ENCODE measurements at regions not wholly inside any gene's neighbourhood (a gene's known extent, or its start where the extent isn't known, plus 50 kb on each side); places are given as distances from the start of the nearest gene placed in this dataset.

DNA sequence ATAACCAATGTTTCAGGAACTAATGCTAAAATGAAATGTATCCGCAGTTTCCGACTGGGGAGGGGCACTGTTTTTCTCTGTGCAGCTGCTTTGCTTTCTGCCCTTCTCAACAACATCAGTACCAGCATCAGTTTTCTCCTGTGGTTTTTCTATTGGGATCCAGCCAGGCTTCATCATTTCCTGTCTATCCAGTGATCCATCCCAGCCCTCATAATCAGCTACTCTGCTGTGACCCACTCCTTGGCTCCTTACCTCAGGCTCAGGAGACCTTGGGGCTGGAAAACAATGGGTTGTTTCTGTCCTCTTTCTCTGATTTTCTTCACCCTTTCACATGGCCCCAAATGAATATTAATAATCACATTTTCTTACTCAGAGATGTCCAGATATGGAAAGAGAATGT is 222.2 kb upstream of the DKK2 start:
- TF ChIP-seq, protein P1, sequence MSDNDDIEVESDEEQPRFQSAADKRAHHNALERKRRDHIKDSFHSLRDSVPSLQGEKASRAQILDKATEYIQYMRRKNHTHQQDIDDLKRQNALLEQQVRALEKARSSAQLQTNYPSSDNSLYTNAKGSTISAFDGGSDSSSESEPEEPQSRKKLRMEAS (IDR thresholded peaks at IDR 0.05) = no peak
- TF ChIP-seq, protein P2, sequence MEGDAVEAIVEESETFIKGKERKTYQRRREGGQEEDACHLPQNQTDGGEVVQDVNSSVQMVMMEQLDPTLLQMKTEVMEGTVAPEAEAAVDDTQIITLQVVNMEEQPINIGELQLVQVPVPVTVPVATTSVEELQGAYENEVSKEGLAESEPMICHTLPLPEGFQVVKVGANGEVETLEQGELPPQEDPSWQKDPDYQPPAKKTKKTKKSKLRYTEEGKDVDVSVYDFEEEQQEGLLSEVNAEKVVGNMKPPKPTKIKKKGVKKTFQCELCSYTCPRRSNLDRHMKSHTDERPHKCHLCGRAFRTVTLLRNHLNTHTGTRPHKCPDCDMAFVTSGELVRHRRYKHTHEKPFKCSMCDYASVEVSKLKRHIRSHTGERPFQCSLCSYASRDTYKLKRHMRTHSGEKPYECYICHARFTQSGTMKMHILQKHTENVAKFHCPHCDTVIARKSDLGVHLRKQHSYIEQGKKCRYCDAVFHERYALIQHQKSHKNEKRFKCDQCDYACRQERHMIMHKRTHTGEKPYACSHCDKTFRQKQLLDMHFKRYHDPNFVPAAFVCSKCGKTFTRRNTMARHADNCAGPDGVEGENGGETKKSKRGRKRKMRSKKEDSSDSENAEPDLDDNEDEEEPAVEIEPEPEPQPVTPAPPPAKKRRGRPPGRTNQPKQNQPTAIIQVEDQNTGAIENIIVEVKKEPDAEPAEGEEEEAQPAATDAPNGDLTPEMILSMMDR (IDR thresholded peaks at IDR 0.05 in 2 of 3, conservative IDR thresholded peaks at IDR 0.05 in 1 of 3; ENCODE audit: borderline replicate concordance in 1 of 3, insufficient read depth in 1 of 3, low read depth in 2 of 3, low read length in 2 of 3) = no peak
- TF ChIP-seq RAD21 (IDR thresholded peaks at IDR 0.05; ENCODE audit: low read depth) (no peak), CEBPB (IDR thresholded peaks at IDR 0.05; ENCODE audit: low read depth) (no peak), POLR2A (IDR thresholded peaks at IDR 0.05; ENCODE audit: borderline replicate concordance, extremely low read depth, insufficient read depth, insufficient read length) (no peak), SP1 (IDR thresholded peaks at IDR 0.05; ENCODE audit: low read depth) (no peak)
